Mesenchymal stem cell (in vitro differentiated cells and primary cell): ENCODE measurements at regions not wholly inside any gene's neighbourhood (a gene's known extent, or its start where the extent isn't known, plus 50 kb on each side); places are given as distances from the start of the nearest gene placed in this dataset.

Experiments
- DNase-seq: peaks from one replicate; pipeline ENCODE4 v3.0.0-alpha.2; 2013
- H2AFZ ChIP-seq: one replicate; pipeline ENCODE4 v1.6.1; 2013; ENCODE audit warnings: low read depth, mild to moderate bottlenecking, control low read depth, inconsistent platforms, low read length, moderate library complexity
- H2AK5ac ChIP-seq: 2 replicates; pipeline ENCODE4 v1.6.1; 2013; ENCODE audit warnings: low read length, moderate library complexity, mild to moderate bottlenecking, inconsistent platforms; ENCODE audit not compliant: severe bottlenecking
- H2BK120ac ChIP-seq: one replicate; pipeline ENCODE4 v1.6.1; 2013; ENCODE audit warnings: low read depth, mild to moderate bottlenecking, inconsistent platforms, low read length, moderate library complexity
- H2BK12ac ChIP-seq, 2 experiments: one replicate each; pipeline ENCODE4 v1.6.1; 2013; ENCODE audit warnings: inconsistent platforms in 2 of 2, low read length in 2 of 2, mild to moderate bottlenecking in 2 of 2, moderate library complexity in 2 of 2, control low read depth in 1 of 2
- H2BK15ac ChIP-seq: one replicate; pipeline ENCODE4 v1.6.1; 2013; ENCODE audit warnings: mild to moderate bottlenecking, low read depth, inconsistent platforms; ENCODE audit not compliant: poor library complexity, severe bottlenecking
- H2BK5ac ChIP-seq: 2 replicates; pipeline ENCODE4 v1.6.1; 2013; ENCODE audit warnings: low read depth, mild to moderate bottlenecking, low read length, control low read depth, inconsistent platforms; ENCODE audit not compliant: poor library complexity, severe bottlenecking
- H3K14ac ChIP-seq, 2 experiments: one replicate each; pipeline ENCODE4 v1.6.1; 2013; ENCODE audit warnings: inconsistent platforms in 2 of 2, low read length in 2 of 2, control low read depth in 1 of 2, mild to moderate bottlenecking in 1 of 2, moderate library complexity in 1 of 2
- H3K18ac ChIP-seq, 2 experiments: one replicate each; pipeline ENCODE4 v1.6.1; 2013; ENCODE audit warnings: inconsistent platforms in 2 of 2, low read length in 2 of 2, control low read depth in 1 of 2, low read depth in 1 of 2, mild to moderate bottlenecking in 1 of 2
- H3K23ac ChIP-seq, 2 experiments: one replicate each; pipeline ENCODE4 v1.6.1; 2013; ENCODE audit warnings: inconsistent platforms in 2 of 2, low read length in 2 of 2, mild to moderate bottlenecking in 2 of 2, moderate library complexity in 2 of 2, control low read depth in 1 of 2
- H3K27ac ChIP-seq: 2 replicates; pipeline ENCODE4 v1.5.1; 2013; ENCODE audit warnings: mild to moderate bottlenecking, moderate library complexity, low read length, control low read depth, inconsistent platforms; ENCODE audit not compliant: poor library complexity, severe bottlenecking
- H3K27me3 ChIP-seq, 2 experiments: 2 replicates each; pipeline versions ENCODE4 v1.6.1 to v1.7.0; 2013; ENCODE audit warnings: low read length in 2 of 2, mild to moderate bottlenecking in 2 of 2, moderate library complexity in 2 of 2, control low read depth in 1 of 2, inconsistent platforms in 1 of 2; ENCODE audit not compliant: control insufficient read depth in 1 of 2, insufficient read depth in 1 of 2
- H3K36me3 ChIP-seq, 2 experiments: 2 replicates each; pipeline versions ENCODE4 v1.6.1 to v1.7.0; 2013; ENCODE audit warnings: low read length in 2 of 2, control low read depth in 1 of 2, inconsistent platforms in 1 of 2, low read depth in 1 of 2, mild to moderate bottlenecking in 1 of 2; ENCODE audit not compliant: insufficient read depth in 2 of 2, control insufficient read depth in 1 of 2
- H3K4ac ChIP-seq, 2 experiments: one replicate each; pipeline ENCODE4 v1.6.1; 2013; ENCODE audit warnings: inconsistent platforms in 2 of 2, low read length in 2 of 2, mild to moderate bottlenecking in 2 of 2, moderate library complexity in 2 of 2, control low read depth in 1 of 2, low read depth in 1 of 2
- H3K4me1 ChIP-seq: 2 replicates; pipeline ENCODE4 v1.6.1; 2013; ENCODE audit warnings: low read depth, low read length, control low read depth; ENCODE audit not compliant: control insufficient read depth, insufficient read depth
- H3K4me2 ChIP-seq: 2 replicates; pipeline ENCODE4 v1.6.1; 2013; ENCODE audit warnings: low read length, mild to moderate bottlenecking, inconsistent platforms; ENCODE audit not compliant: poor library complexity, severe bottlenecking
- H3K4me3 ChIP-seq, 2 experiments: 2 replicates each; pipeline versions ENCODE4 v1.5.1 to v1.7.0; 2013; ENCODE audit warnings: low read length in 2 of 2, mild to moderate bottlenecking in 2 of 2, control low read depth in 1 of 2, low read depth in 1 of 2; ENCODE audit not compliant: insufficient read depth in 1 of 2
- H3K79me1 ChIP-seq: replicated peaks from 2 replicates; pipeline ENCODE4 v1.6.1; 2013; ENCODE audit warnings: mild to moderate bottlenecking, control low read depth, low read length, inconsistent platforms; ENCODE audit not compliant: poor library complexity, severe bottlenecking
- H3K9ac ChIP-seq: 2 replicates; pipeline ENCODE4 v1.7.0; 2013; ENCODE audit warnings: mild to moderate bottlenecking, low read length, moderate library complexity
- H3K9me3 ChIP-seq: 2 replicates; pipeline ENCODE4 v1.7.0; 2013; ENCODE audit warnings: mild to moderate bottlenecking, low read length; ENCODE audit not compliant: control insufficient read depth
- H4K8ac ChIP-seq: one replicate; pipeline ENCODE4 v1.6.1; 2013; ENCODE audit warnings: inconsistent platforms, mild to moderate bottlenecking, low read length, moderate library complexity
- H4K91ac ChIP-seq: one replicate; pipeline ENCODE4 v1.6.1; 2013; ENCODE audit warnings: mild to moderate bottlenecking, low read length, inconsistent platforms
- WGBS: methylation state at CpG from one replicate; pipeline ENCODE4 v1.1.7; 2013; ENCODE audit warnings: mixed read lengths; 5-methylcytosine and 5-hydroxymethylcytosine counted together

DNA sequence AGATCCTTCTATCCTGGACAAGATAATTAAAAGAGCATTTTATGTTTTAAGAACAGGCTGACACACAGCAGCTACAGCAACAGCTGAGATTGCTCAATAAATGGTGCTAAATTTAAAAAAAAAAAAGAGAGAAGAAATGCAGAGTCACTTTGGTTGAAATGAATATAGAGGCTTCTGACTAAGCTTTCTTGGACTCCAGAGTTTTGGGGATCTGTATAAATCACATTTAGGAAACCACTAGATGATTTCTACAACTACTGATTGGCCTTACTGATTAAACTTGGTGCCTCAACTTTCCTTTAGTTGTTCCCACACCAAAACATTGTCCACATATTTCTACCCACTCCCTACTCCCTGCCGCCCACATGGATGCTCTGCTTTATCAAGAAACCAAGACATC is 132.9 kb upstream of the ZBTB20 start:
- no peak overlapping the region for H3K4me2 ChIP-seq
- no peak overlapping the region for H3K23ac ChIP-seq
- H3K4me1 ChIP-seq, result no peaks in the 10 kb centered on the region
- peak overlapping the region; percentile 41 for H3K9ac ChIP-seq
- H3K79me1 ChIP-seq, result no peaks in the 10 kb centered on the region
- H2AFZ ChIP-seq, result no peak overlapping the region
- H3K27me3 ChIP-seq, result peaks cover 0 to 8% of the 10 kb centered on the region in 2 experiments
- no peak overlapping the region for H2BK5ac ChIP-seq
- no peak overlapping the region for H2AK5ac ChIP-seq
- 94% methylated on average over 1 of the region's 1 CpG for WGBS
- H3K14ac ChIP-seq, result no peak overlapping the region
- peak; percentile 14 for DNase-seq
- H2BK12ac ChIP-seq, result no peak overlapping the region
- H2BK15ac ChIP-seq, result no peak overlapping the region
- no peak overlapping the region for H3K4me3 ChIP-seq
- no peak overlapping the region for H3K4ac ChIP-seq
- H3K36me3 ChIP-seq, result no peaks in the 10 kb centered on the region
- H4K8ac ChIP-seq, result no peak overlapping the region
- no peak overlapping the region for H3K18ac ChIP-seq
- H3K27ac ChIP-seq, result no peak overlapping the region
- H2BK120ac ChIP-seq, result no peak overlapping the region
- no peaks in the 10 kb centered on the region for H3K9me3 ChIP-seq
- H4K91ac ChIP-seq, result no peak overlapping the region

DNA sequence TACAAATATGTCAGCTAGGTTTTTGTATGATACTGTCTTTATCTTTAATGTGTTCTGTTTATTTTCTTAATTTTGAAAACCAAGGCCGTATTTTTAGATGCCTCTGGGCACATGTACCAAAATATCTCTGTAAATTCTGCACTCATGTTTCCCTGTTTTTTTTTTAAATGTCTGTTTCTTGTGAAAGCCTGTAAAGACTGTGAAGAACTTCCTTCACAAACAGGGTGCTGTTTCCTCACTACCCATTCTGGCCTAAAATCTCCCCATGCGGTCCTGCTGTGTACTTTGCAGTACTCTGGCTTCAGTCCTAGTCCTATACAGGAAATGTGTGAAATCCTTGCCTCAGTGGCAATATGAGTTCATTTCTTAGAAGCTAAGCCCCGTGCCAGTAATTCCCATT is 133.4 kb upstream of the ZBTB20 start:
- 93% methylated on average over 2 of the region's 3 CpGs for WGBS
- Histone ChIP-seq H2AFZ (no peak overlapping the region), H3K27ac (no peak overlapping the region), H3K27me3 (peaks cover 0 to 8% of the 10 kb centered on the region in 2 experiments), H3K36me3 (no peaks in the 10 kb centered on the region), H3K14ac (no peak overlapping the region), H4K8ac (no peak overlapping the region), H3K4me1 (no peaks in the 10 kb centered on the region), H3K9ac (peak overlapping the region; percentile 26), H3K4me3 (no peak overlapping the region), H4K91ac (no peak overlapping the region), H3K79me1 (no peaks in the 10 kb centered on the region), H3K18ac (no peak overlapping the region), H2BK5ac (no peak overlapping the region), H3K4me2 (no peak overlapping the region), H2BK15ac (no peak overlapping the region), H3K23ac (peak overlapping the region in 1 of 2 experiments; percentile 90), H2AK5ac (no peak overlapping the region), H2BK12ac (no peak overlapping the region), H2BK120ac (no peak overlapping the region), H3K9me3 (no peaks in the 10 kb centered on the region), H3K4ac (no peak overlapping the region)
- no peak for DNase-seq

DNA sequence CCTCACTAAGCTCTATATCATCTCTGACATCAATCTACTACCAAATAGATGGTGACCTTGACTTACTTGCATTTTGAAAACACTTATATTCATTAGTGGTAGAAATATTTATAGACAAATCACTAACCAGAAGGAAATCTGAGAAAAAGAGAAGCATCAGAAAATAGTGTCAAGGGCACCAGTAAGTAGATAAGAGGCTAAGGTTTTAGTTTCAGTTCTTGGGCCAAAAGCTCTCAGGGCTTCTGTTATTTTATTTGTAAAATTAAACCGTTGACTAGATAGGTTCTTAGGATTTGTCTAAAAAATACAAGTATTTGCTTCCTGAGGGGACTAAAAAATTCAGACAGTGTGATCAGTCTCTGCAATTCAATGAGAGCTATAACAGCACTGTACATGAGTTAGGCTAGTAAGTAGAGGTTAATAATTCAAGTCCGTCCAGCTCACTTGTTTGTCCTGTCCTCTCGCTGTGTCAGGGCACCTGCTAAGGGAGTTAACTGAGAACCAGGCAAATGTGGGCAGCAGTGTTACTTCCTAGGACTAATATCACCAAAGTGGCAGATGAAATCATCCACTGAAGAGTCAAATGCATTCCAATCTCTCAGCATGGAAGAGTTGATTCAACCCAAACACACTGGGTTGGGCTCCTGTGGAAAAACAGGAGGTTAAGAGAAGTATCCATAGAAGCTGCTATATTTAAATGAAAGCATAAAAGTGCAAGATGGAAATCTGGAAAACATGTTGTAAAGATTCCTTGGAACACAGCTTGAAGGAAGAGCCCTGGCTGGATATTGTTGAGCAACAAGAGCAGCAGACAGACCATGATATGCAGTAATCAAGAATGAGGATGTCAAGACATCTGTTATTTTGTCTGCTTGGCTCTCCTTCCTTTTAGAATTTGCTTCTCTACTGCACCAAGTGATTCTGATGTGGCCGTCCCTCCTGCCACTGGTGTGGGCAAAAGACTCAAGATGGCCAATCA is 134.9 kb upstream of the ZBTB20 start:
- H4K8ac ChIP-seq, result no peak overlapping the region
- no peaks in the 10 kb centered on the region for H3K79me1 ChIP-seq
- no peaks in the 10 kb centered on the region for H3K4me1 ChIP-seq
- H3K23ac ChIP-seq, result no peak overlapping the region
- no peak overlapping the region for H2AK5ac ChIP-seq
- no peak overlapping the region for H3K4me2 ChIP-seq
- H2BK12ac ChIP-seq, result no peak overlapping the region
- H3K9me3 ChIP-seq, result no peaks in the 10 kb centered on the region
- H2BK5ac ChIP-seq, result no peak overlapping the region
- H2BK15ac ChIP-seq, result no peak overlapping the region
- no peak overlapping the region for H4K91ac ChIP-seq
- peaks cover 0 to 8% of the 10 kb centered on the region in 2 experiments for H3K27me3 ChIP-seq
- H3K9ac ChIP-seq, result no peak overlapping the region
- no peak overlapping the region for H3K14ac ChIP-seq
- WGBS, result 91% methylated on average over 4 of the region's 4 CpGs
- H3K27ac ChIP-seq, result no peak overlapping the region
- H3K36me3 ChIP-seq, result no peaks in the 10 kb centered on the region
- H2AFZ ChIP-seq, result no peak overlapping the region
- DNase-seq, result no peak
- no peak overlapping the region for H3K18ac ChIP-seq
- H3K4ac ChIP-seq, result no peak overlapping the region
- no peak overlapping the region for H3K4me3 ChIP-seq
- no peak overlapping the region for H2BK120ac ChIP-seq

DNA sequence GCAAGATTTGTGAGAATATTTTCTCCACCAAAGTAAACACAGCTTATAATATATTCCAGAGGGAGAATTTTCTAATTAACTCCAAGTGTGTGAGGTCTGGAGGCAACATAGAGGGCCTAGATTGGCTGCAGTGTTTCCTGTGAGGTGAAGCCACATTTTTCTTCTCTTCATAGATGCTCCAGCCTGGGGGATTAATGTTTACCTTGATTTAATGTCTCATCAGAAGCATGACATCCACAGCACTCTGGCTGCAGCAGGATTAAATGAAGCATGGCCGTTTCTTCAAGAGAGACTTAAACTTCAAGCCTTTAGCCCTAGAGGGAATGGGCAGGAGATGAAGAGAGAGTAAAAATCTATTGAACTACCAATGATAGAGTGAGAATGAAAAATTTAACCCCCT is 137.9 kb upstream of the ZBTB20 start:
- Histone ChIP-seq H3K27me3 (peaks cover 0 to 4% of the 10 kb centered on the region in 2 experiments), H2BK5ac (no peak overlapping the region), H3K36me3 (no peaks in the 10 kb centered on the region), H3K4me2 (no peak overlapping the region), H3K4me1 (no peaks in the 10 kb centered on the region), H3K18ac (no peak overlapping the region), H3K23ac (no peak overlapping the region), H2BK120ac (no peak overlapping the region), H3K79me1 (no peaks in the 10 kb centered on the region), H3K4ac (no peak overlapping the region), H2BK12ac (no peak overlapping the region), H3K4me3 (no peak overlapping the region), H4K8ac (no peak overlapping the region), H2AFZ (no peak overlapping the region), H3K27ac (no peak overlapping the region), H2BK15ac (no peak overlapping the region), H3K14ac (no peak overlapping the region), H3K9ac (no peak overlapping the region), H2AK5ac (no peak overlapping the region), H4K91ac (no peak overlapping the region), H3K9me3 (no peaks in the 10 kb centered on the region)
- no CpG with 5 or more reads among the region's 1 CpG for WGBS
- DNase-seq, result no peak
